CD14-positive monocyte (primary cell): ENCODE measurements at regions not wholly inside any gene's neighbourhood (a gene's known extent, or its start where the extent isn't known, plus 50 kb on each side); places are given as distances from the start of the nearest gene placed in this dataset.

Source experiments
- DNase-seq, 3 donors: peaks; one replicate each; pipeline ENCODE4 v3.0.0-alpha.2; 2011 to 2022
- H2AFZ ChIP-seq: 2 replicates; pipeline ENCODE4 v1.6.0; 2012; ENCODE audit warnings: mild to moderate bottlenecking, low read depth, low read length, inconsistent platforms; ENCODE audit not compliant: insufficient read depth, poor library complexity, severe bottlenecking
- H3K27ac ChIP-seq, 2 donors: 1 replicate in 1 of 2; 2 replicates in 1 of 2; pipeline ENCODE4 v1.5.1; 2012 to 2013; ENCODE audit warnings: low read length in 2 of 2, control low read depth in 1 of 2, inconsistent platforms in 1 of 2, low read depth in 1 of 2, mild to moderate bottlenecking in 1 of 2
- H3K27me3 ChIP-seq, 2 donors: one replicate each; pipeline versions ENCODE4 v1.6.0 to v1.6.1; 2011 to 2013; ENCODE audit warnings: low read length in 2 of 2; ENCODE audit not compliant: control insufficient read depth in 2 of 2, insufficient read depth in 2 of 2
- H3K36me3 ChIP-seq, 2 donors: replicated peaks in 1 of 2; 1 replicate in 1 of 2; 2 replicates in 1 of 2; pipeline versions ENCODE4 v1.5.1 to v1.6.1; 2012 to 2013; ENCODE audit warnings: low read length in 2 of 2, control low read depth in 1 of 2, inconsistent platforms in 1 of 2, mild to moderate bottlenecking in 1 of 2; ENCODE audit not compliant: insufficient read depth in 2 of 2, control insufficient read depth in 1 of 2
- H3K4me1 ChIP-seq, 2 donors: 1 replicate in 1 of 2; 2 replicates in 1 of 2; pipeline versions ENCODE4 v1.5.1 to v1.6.1; 2012 to 2013; ENCODE audit warnings: low read length in 2 of 2, control low read depth in 1 of 2, inconsistent platforms in 1 of 2, mild to moderate bottlenecking in 1 of 2, moderate library complexity in 1 of 2; ENCODE audit not compliant: insufficient read depth in 2 of 2, control insufficient read depth in 1 of 2
- H3K4me2 ChIP-seq: replicated peaks from 2 replicates; pipeline ENCODE3; 2012; ENCODE audit warnings: low read length, moderate library complexity, mild to moderate bottlenecking; ENCODE audit not compliant: poor library complexity, severe bottlenecking; ENCODE audit errors: extremely low read depth
- H3K4me3 ChIP-seq, 3 experiments: fragments of 200-600 bp in 1 of 3; sonication (generic) in 1 of 3; replicated peaks in 1 of 3; 1 replicate in 2 of 3; 2 replicates in 1 of 3; pipeline ENCODE4 v1.5.1; 2011 to 2013; ENCODE audit warnings: low read length in 3 of 3, mild to moderate bottlenecking in 3 of 3, control low read depth in 2 of 3, low read depth in 2 of 3, inconsistent platforms in 1 of 3, moderate library complexity in 1 of 3
- H3K79me2 ChIP-seq: 2 replicates; pipeline ENCODE4 v1.6.0; 2012; ENCODE audit warnings: mild to moderate bottlenecking, control low read depth, inconsistent platforms, low read length, moderate library complexity; ENCODE audit not compliant: insufficient read depth
- H3K9ac ChIP-seq: 2 replicates; pipeline ENCODE4 v1.6.0; 2017; ENCODE audit warnings: low read length, mild to moderate bottlenecking; ENCODE audit not compliant: insufficient read depth, poor library complexity, severe bottlenecking
- H3K9me3 ChIP-seq, 2 donors: replicated peaks in 1 of 2; 1 replicate in 1 of 2; 2 replicates in 1 of 2; pipeline versions ENCODE4 v1.5.1 to v1.6.1; 2012 to 2013; ENCODE audit warnings: low read length in 2 of 2, control low read depth in 1 of 2; ENCODE audit not compliant: control insufficient read depth in 1 of 2, insufficient read depth in 1 of 2
- H4K20me1 ChIP-seq: 2 replicates; pipeline ENCODE4 v1.6.0; 2012; ENCODE audit warnings: mild to moderate bottlenecking, low read length, control low read depth, moderate library complexity; ENCODE audit not compliant: insufficient read depth
- H3K27ac Mint-ChIP-seq, 7 donors: one replicate each; pipeline ENCODE4 v1.8.0; 2020; ENCODE audit warnings: mild to moderate bottlenecking in 7 of 7, mixed read lengths in 7 of 7, moderate library complexity in 6 of 7, inconsistent platforms in 2 of 7
- H3K27me3 Mint-ChIP-seq, 3 donors: one replicate each; pipeline ENCODE4 v1.8.0; 2021 to 2022; ENCODE audit warnings: low read depth in 3 of 3, mild to moderate bottlenecking in 3 of 3, mixed read lengths in 3 of 3, moderate library complexity in 3 of 3, inconsistent platforms in 1 of 3
- H3K36me3 Mint-ChIP-seq, 2 donors: one replicate each; pipeline ENCODE4 v1.8.0; 2020; ENCODE audit warnings: mixed read lengths in 2 of 2, inconsistent platforms in 1 of 2, mild to moderate bottlenecking in 1 of 2
- H3K4me1 Mint-ChIP-seq: one replicate; pipeline ENCODE4 v1.8.0; 2020; ENCODE audit warnings: mild to moderate bottlenecking, mixed read lengths
- H3K4me3 Mint-ChIP-seq, 2 donors: one replicate each; pipeline ENCODE4 v1.8.0; 2020; ENCODE audit warnings: mild to moderate bottlenecking in 2 of 2, mixed read lengths in 2 of 2, moderate library complexity in 1 of 2
- H3K9me3 Mint-ChIP-seq, 7 donors: one replicate each; pipeline ENCODE4 v1.8.0; 2020 to 2022; ENCODE audit warnings: mixed read lengths in 7 of 7, mild to moderate bottlenecking in 6 of 7, moderate library complexity in 6 of 7, inconsistent platforms in 2 of 7
- WGBS: methylation state at CpG from one replicate; pipeline ENCODE4 v1.1.5; 2013; ENCODE audit warnings: missing lambda C conversion rate; ENCODE audit not compliant: insufficient coverage; 5-methylcytosine and 5-hydroxymethylcytosine counted together
- intact Hi-C, 2 donors: fragments of 100-400 bp; cut with micrococcal nuclease; formaldehyde crosslinking; loops; one replicate each; pipeline versions ENCODE4 v1.15.0 to v1.15.1; 2023
- TF ChIP-seq, protein P1 (sequence below): fragments of 200-600 bp; IDR thresholded peaks from one replicate; pipeline ENCODE4 v1.8.0; 2022; ENCODE audit warnings: antibody characterized with exemption, mild to moderate bottlenecking

- Mint-ChIP-seq H3K9me3 (peaks cover 0 to 7% (median 3%) of the 10 kb centered on the region in 7 donors), H3K4me3 (no peak overlapping the region), H3K36me3 (no peaks in the 10 kb centered on the region), H3K27me3 (peaks cover 0 to 3% (median 0%) of the 10 kb centered on the region in 3 donors), H3K4me1 (no peaks in the 10 kb centered on the region), H3K27ac (no peak overlapping the region)
- TF ChIP-seq, protein P1, sequence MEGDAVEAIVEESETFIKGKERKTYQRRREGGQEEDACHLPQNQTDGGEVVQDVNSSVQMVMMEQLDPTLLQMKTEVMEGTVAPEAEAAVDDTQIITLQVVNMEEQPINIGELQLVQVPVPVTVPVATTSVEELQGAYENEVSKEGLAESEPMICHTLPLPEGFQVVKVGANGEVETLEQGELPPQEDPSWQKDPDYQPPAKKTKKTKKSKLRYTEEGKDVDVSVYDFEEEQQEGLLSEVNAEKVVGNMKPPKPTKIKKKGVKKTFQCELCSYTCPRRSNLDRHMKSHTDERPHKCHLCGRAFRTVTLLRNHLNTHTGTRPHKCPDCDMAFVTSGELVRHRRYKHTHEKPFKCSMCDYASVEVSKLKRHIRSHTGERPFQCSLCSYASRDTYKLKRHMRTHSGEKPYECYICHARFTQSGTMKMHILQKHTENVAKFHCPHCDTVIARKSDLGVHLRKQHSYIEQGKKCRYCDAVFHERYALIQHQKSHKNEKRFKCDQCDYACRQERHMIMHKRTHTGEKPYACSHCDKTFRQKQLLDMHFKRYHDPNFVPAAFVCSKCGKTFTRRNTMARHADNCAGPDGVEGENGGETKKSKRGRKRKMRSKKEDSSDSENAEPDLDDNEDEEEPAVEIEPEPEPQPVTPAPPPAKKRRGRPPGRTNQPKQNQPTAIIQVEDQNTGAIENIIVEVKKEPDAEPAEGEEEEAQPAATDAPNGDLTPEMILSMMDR, result no peak
- Histone ChIP-seq H3K9ac (no peak overlapping the region), H3K4me1 (no peaks in the 10 kb centered on the region), H3K4me3 (no peak overlapping the region), H3K9me3 (no peaks in the 10 kb centered on the region), H3K4me2 (no peak overlapping the region), H3K27ac (no peak overlapping the region), H3K27me3 (no peaks in the 10 kb centered on the region), H3K36me3 (no peaks in the 10 kb centered on the region), H2AFZ (no peak overlapping the region), H3K79me2 (no peaks in the 10 kb centered on the region), H4K20me1 (no peaks in the 10 kb centered on the region)
- intact Hi-C loops, result no loop called here
- WGBS, result 86% methylated on average over 14 of the region's 23 CpGs
- no peak for DNase-seq
Measured at GRCh38 chr5:6182271-6182815, 196.0 kb downstream of the MED10 start.

- Mint-ChIP-seq H3K36me3 (no peaks in the 10 kb centered on the region), H3K4me1 (no peaks in the 10 kb centered on the region), H3K27me3 (peaks cover 0 to 3% (median 0%) of the 10 kb centered on the region in 3 donors), H3K27ac (no peak overlapping the region), H3K9me3 (peaks cover 0 to 8% (median 3%) of the 10 kb centered on the region in 7 donors), H3K4me3 (no peak overlapping the region)
- no peak overlapping the region for H3K27ac ChIP-seq
- H4K20me1 ChIP-seq, result no peaks in the 10 kb centered on the region
- no peaks in the 10 kb centered on the region for H3K9me3 ChIP-seq
- no peaks in the 10 kb centered on the region for H3K27me3 ChIP-seq
- WGBS, result 80% methylated on average over 6 of the region's 15 CpGs
- intact Hi-C loops, result no loop called here
- H3K79me2 ChIP-seq, result no peaks in the 10 kb centered on the region
- no peaks in the 10 kb centered on the region for H3K4me1 ChIP-seq
- H2AFZ ChIP-seq, result no peak overlapping the region
- no peak overlapping the region for H3K4me3 ChIP-seq
- DNase-seq, result no peak
- H3K9ac ChIP-seq, result no peak overlapping the region
- TF ChIP-seq, protein P1, result no peak
- H3K4me2 ChIP-seq, result no peak overlapping the region
- H3K36me3 ChIP-seq, result no peaks in the 10 kb centered on the region
Measured at GRCh38 chr5:6181871-6182270, 196.5 kb downstream of the MED10 start.
